ENCODE measurements at regions not wholly inside any gene's neighbourhood (a gene's known extent, or its start where the extent isn't known, plus 50 kb on each side); places are given as distances from the start of the nearest gene placed in this dataset.

GRCh38 chr1:11594222-11594621, 60.0 kb downstream of the FBXO2 start:
- no peak overlapping the region for H3K27ac Mint-ChIP-seq
- DNase-seq = peak; percentile 88
- no peaks in the 10 kb centered on the region for H3K27me3 ChIP-seq (ENCODE audit: control insufficient read depth, insufficient read depth, low read length, poor library complexity, severe bottlenecking)
- H3K4me1 Mint-ChIP-seq = peaks cover 8% of the 10 kb centered on the region
- no peaks in the 10 kb centered on the region for H3K36me3 Mint-ChIP-seq (ENCODE audit: low read depth)
- no peaks in the 10 kb centered on the region for H3K9me3 ChIP-seq (ENCODE audit: control insufficient read depth, low read length)
- 29 to 35% methylated on average over 11 to 12 of the region's 12 CpGs for WGBS, 2 experiments (ENCODE audit: insufficient coverage in 1 of 2, insufficient read length in 1 of 2)
- no peaks in the 10 kb centered on the region for H3K27me3 Mint-ChIP-seq (ENCODE audit: insufficient read depth)
- H3K36me3 ChIP-seq (ENCODE audit: control insufficient read depth, insufficient read depth, low read length) = no peaks in the 10 kb centered on the region
- peak; percentile 81 for TF ChIP-seq CTCF (conservative IDR thresholded peaks at IDR 0.05)
- no peak overlapping the region for H3K27ac ChIP-seq (ENCODE audit: low read depth, low read length)
- no peak overlapping the region for H3K9ac ChIP-seq (ENCODE audit: extremely low read depth, low read length, poor library complexity, severe bottlenecking)
- no peaks in the 10 kb centered on the region for H3K4me1 ChIP-seq (ENCODE audit: control insufficient read depth, insufficient read depth, low read length)
- no peaks in the 10 kb centered on the region for H3K9me3 Mint-ChIP-seq
- no peak overlapping the region for H3K4me3 Mint-ChIP-seq
- no peak overlapping the region for H3K4me3 ChIP-seq (ENCODE audit: low read length)

GRCh38 chr1:11592752-11593151, 61.5 kb downstream of the FBXO2 start:
- H3K36me3 Mint-ChIP-seq (ENCODE audit: low read depth) = no peaks in the 10 kb centered on the region
- no peak overlapping the region for H3K9ac ChIP-seq (ENCODE audit: extremely low read depth, low read length, poor library complexity, severe bottlenecking)
- no peaks in the 10 kb centered on the region for H3K27me3 Mint-ChIP-seq (ENCODE audit: insufficient read depth)
- H3K4me1 Mint-ChIP-seq = peaks cover 10% of the 10 kb centered on the region
- WGBS, 2 experiments (ENCODE audit: insufficient coverage in 1 of 2, insufficient read length in 1 of 2) = 89 to 97% methylated on average over 3 to 6 of the region's 6 CpGs
- no peaks in the 10 kb centered on the region for H3K27me3 ChIP-seq (ENCODE audit: control insufficient read depth, insufficient read depth, low read length, poor library complexity, severe bottlenecking)
- H3K27ac ChIP-seq (ENCODE audit: low read depth, low read length) = no peak overlapping the region
- TF ChIP-seq CTCF (conservative IDR thresholded peaks at IDR 0.05) = no peak
- H3K4me3 Mint-ChIP-seq = no peak overlapping the region
- no peaks in the 10 kb centered on the region for H3K9me3 Mint-ChIP-seq
- H3K4me3 ChIP-seq (ENCODE audit: low read length) = no peak overlapping the region
- no peak overlapping the region for H3K27ac Mint-ChIP-seq
- H3K4me1 ChIP-seq (ENCODE audit: control insufficient read depth, insufficient read depth, low read length) = no peaks in the 10 kb centered on the region
- DNase-seq = no peak
- no peaks in the 10 kb centered on the region for H3K9me3 ChIP-seq (ENCODE audit: control insufficient read depth, low read length)
- no peaks in the 10 kb centered on the region for H3K36me3 ChIP-seq (ENCODE audit: control insufficient read depth, insufficient read depth, low read length)

GRCh38 chr1:11590395-11590794, 63.8 kb downstream of the FBXO2 start:
- DNase-seq = peak; percentile 86
- TF ChIP-seq CTCF (conservative IDR thresholded peaks at IDR 0.05) = no peak
- peaks cover 2% of the 10 kb centered on the region for H3K27me3 Mint-ChIP-seq (ENCODE audit: insufficient read depth)

More at GRCh38 chr1:11590395-11590794, 63.8 kb downstream of the FBXO2 start:
- WGBS, 2 experiments (ENCODE audit: insufficient coverage in 1 of 2, insufficient read length in 1 of 2) = 77 to 92% methylated on average over 1 to 3 of the region's 3 CpGs
- no peak overlapping the region for H3K27ac ChIP-seq (ENCODE audit: low read depth, low read length)
- H3K27me3 ChIP-seq (ENCODE audit: control insufficient read depth, insufficient read depth, low read length, poor library complexity, severe bottlenecking) = no peaks in the 10 kb centered on the region
- no peak overlapping the region for H3K27ac Mint-ChIP-seq
- no peak overlapping the region for H3K4me3 ChIP-seq (ENCODE audit: low read length)
- H3K4me1 ChIP-seq (ENCODE audit: control insufficient read depth, insufficient read depth, low read length) = no peaks in the 10 kb centered on the region
- H3K4me1 Mint-ChIP-seq = peaks cover 14% of the 10 kb centered on the region
- no peaks in the 10 kb centered on the region for H3K36me3 Mint-ChIP-seq (ENCODE audit: low read depth)
- H3K36me3 ChIP-seq (ENCODE audit: control insufficient read depth, insufficient read depth, low read length) = no peaks in the 10 kb centered on the region
- no peaks in the 10 kb centered on the region for H3K9me3 Mint-ChIP-seq
- H3K9me3 ChIP-seq (ENCODE audit: control insufficient read depth, low read length) = no peaks in the 10 kb centered on the region
- no peak overlapping the region for H3K9ac ChIP-seq (ENCODE audit: extremely low read depth, low read length, poor library complexity, severe bottlenecking)
- no peak overlapping the region for H3K4me3 Mint-ChIP-seq

Data from endodermal cell (in vitro differentiated cells).